Brain microvascular endothelial cell (primary cell): ENCODE measurements at regions not wholly inside any gene's neighbourhood (a gene's known extent, or its start where the extent isn't known, plus 50 kb on each side); places are given as distances from the start of the nearest gene placed in this dataset.

ENCODE experiments used
- DNase-seq: peaks from one replicate; pipeline ENCODE4 v3.0.0-alpha.2; 2020
- H3K27ac ChIP-seq: fragments of 250-450 bp; sonication (Bioruptor Pico); 2 replicates; pipeline ENCODE4 v1.5.1; 2020; ENCODE audit warnings: mild to moderate bottlenecking, moderate library complexity
- H3K27me3 ChIP-seq: fragments of 250-450 bp; sonication (Bioruptor Pico); replicated peaks from 2 replicates; pipeline ENCODE4 v1.5.1; 2020; ENCODE audit warnings: mild to moderate bottlenecking
- H3K36me3 ChIP-seq: fragments of 250-450 bp; sonication (Bioruptor Pico); replicated peaks from 2 replicates; pipeline ENCODE4 v1.5.1; 2020; ENCODE audit warnings: mild to moderate bottlenecking
- H3K4me3 ChIP-seq: 2 replicates; pipeline ENCODE4 v1.5.1; 2011; ENCODE audit warnings: low read depth, mild to moderate bottlenecking, control low read depth, low read length, moderate library complexity
- CTCF ChIP-seq: IDR thresholded peaks from 2 replicates; pipeline ENCODE4 v1.5.1; 2011; ENCODE audit warnings: low read depth, mild to moderate bottlenecking, moderate library complexity, low read length, control low read depth, inconsistent platforms; ENCODE audit errors: missing control alignments
- in situ Hi-C: cut with HindIII; loops from 2 replicates; pipeline ENCODE4 v1.10.0; 2017; ENCODE audit warnings: low sequenced_read_pairs, low pct_ligation_motif_present

- in situ Hi-C loops, result no loop called here
- H3K36me3 ChIP-seq, result no peaks in the 10 kb centered on the region
- no peak for TF ChIP-seq CTCF
Measured at GRCh38 chr3:95311272-95311671, 1248.4 kb downstream of the NSUN3 start.

GRCh38 chr3:95312650-95313049 lies 1249.8 kb downstream of the NSUN3 start:
- TF ChIP-seq CTCF, result no peak
- H3K4me3 ChIP-seq, result no peak overlapping the region
- no peaks in the 10 kb centered on the region for H3K27me3 ChIP-seq
- H3K36me3 ChIP-seq, result no peaks in the 10 kb centered on the region
- in situ Hi-C loops, result no loop called here
- H3K27ac ChIP-seq, result no peak overlapping the region
- DNase-seq, result no peak

More at GRCh38 chr3:95311272-95311671, 1248.4 kb downstream of the NSUN3 start:
- DNase-seq, result no peak
- no peak overlapping the region for H3K27ac ChIP-seq
- no peaks in the 10 kb centered on the region for H3K27me3 ChIP-seq
- H3K4me3 ChIP-seq, result no peak overlapping the region

GRCh38 chr3:95319921-95320494 lies 1257.1 kb downstream of the NSUN3 start:
- no peak for TF ChIP-seq CTCF

GRCh38 chr3:95327478-95327877 lies 1264.6 kb downstream of the NSUN3 start:
- Histone ChIP-seq H3K36me3 (no peaks in the 10 kb centered on the region), H3K4me3 (no peak overlapping the region), H3K27ac (no peak overlapping the region), H3K27me3 (no peaks in the 10 kb centered on the region)
- in situ Hi-C loops, result no loop called here
- no peak for DNase-seq
- no peak for TF ChIP-seq CTCF

More at GRCh38 chr3:95319921-95320494, 1257.1 kb downstream of the NSUN3 start:
- Histone ChIP-seq H3K27me3 (no peaks in the 10 kb centered on the region), H3K27ac (no peak overlapping the region), H3K4me3 (no peak overlapping the region), H3K36me3 (no peaks in the 10 kb centered on the region)
- peak; percentile 19 for DNase-seq
- in situ Hi-C loops, result no loop called here

- DNase-seq, result peak; percentile 11
- in situ Hi-C loops, result no loop called here
- no peak overlapping the region for H3K27ac ChIP-seq
- no peaks in the 10 kb centered on the region for H3K36me3 ChIP-seq
- H3K27me3 ChIP-seq, result no peaks in the 10 kb centered on the region
- no peak for TF ChIP-seq CTCF
- no peak overlapping the region for H3K4me3 ChIP-seq
Measured at GRCh38 chr3:95333826-95334225, 1271.0 kb downstream of the NSUN3 start.

- DNase-seq, result no peak
- H3K36me3 ChIP-seq, result no peaks in the 10 kb centered on the region
- TF ChIP-seq CTCF, result no peak
- no peak overlapping the region for H3K4me3 ChIP-seq
- no peaks in the 10 kb centered on the region for H3K27me3 ChIP-seq
- in situ Hi-C loops, result no loop called here
- no peak overlapping the region for H3K27ac ChIP-seq
Measured at GRCh38 chr3:95334461-95334860, 1271.6 kb downstream of the NSUN3 start.
